NCI-H2107 treated with DMSO at 0.1 percent for 48 hours (cell line): ENCODE measurements at regions not wholly inside any gene's neighbourhood (a gene's known extent, or its start where the extent isn't known, plus 50 kb on each side); places are given as distances from the start of the nearest gene placed in this dataset.

Experiments
- DNase-seq: peaks from one replicate; lab custom pipeline; 2025; ENCODE audit not compliant: unreplicated experiment; lab: John Stamatoyannopoulos, UW

GRCh38 chr16:52896478-52897164, 156.1 kb downstream of the CHD9NB start:
- no peak for DNase-seq

GRCh38 chr16:52874042-52874441, 178.7 kb downstream of the CHD9NB start:
- DNase-seq = no peak

- no peak for DNase-seq
Observed at GRCh38 chr16:52872731-52873130, 180.0 kb downstream of the CHD9NB start.

GRCh38 chr16:52871481-52871880, 181.2 kb downstream of the CHD9NB start:
- no peak for DNase-seq

- no peak for DNase-seq
Observed at GRCh38 chr16:52869243-52869642, 183.5 kb downstream of the CHD9NB start.

- no peak for DNase-seq
Observed at GRCh38 chr16:52863000-52863399, 189.7 kb downstream of the CHD9NB start.

GRCh38 chr16:52861614-52862022, 191.1 kb downstream of the CHD9NB start:
- DNase-seq = peak; percentile 62

GRCh38 chr16:52855463-52855862, 197.2 kb downstream of the CHD9NB start:
- DNase-seq = no peak

- DNase-seq = no peak
Observed at GRCh38 chr16:52852978-52853377, 199.7 kb downstream of the CHD9NB start.

- DNase-seq = no peak
Observed at GRCh38 chr16:52851211-52851740, 201.4 kb downstream of the CHD9NB start.

GRCh38 chr16:52843381-52843780, 209.3 kb downstream of the CHD9NB start:
- no peak for DNase-seq

- DNase-seq = no peak
Observed at GRCh38 chr16:52837251-52837650, 215.4 kb downstream of the CHD9NB start.

GRCh38 chr16:52834736-52835465, 217.8 kb downstream of the CHD9NB start:
- DNase-seq = no peak

GRCh38 chr16:52832771-52833170, 219.9 kb downstream of the CHD9NB start:
- DNase-seq = no peak

GRCh38 chr16:52827456-52827855, 225.2 kb downstream of the CHD9NB start:
- DNase-seq = no peak

GRCh38 chr16:52825892-52826291, 226.8 kb downstream of the CHD9NB start:
- DNase-seq = peak; percentile 11

GRCh38 chr16:52819808-52820207, 232.9 kb downstream of the CHD9NB start:
- no peak for DNase-seq

GRCh38 chr16:52819405-52819804, 233.3 kb downstream of the CHD9NB start:
- no peak for DNase-seq

- DNase-seq = no peak
Observed at GRCh38 chr16:52817696-52818095, 235.0 kb downstream of the CHD9NB start.

- DNase-seq = no peak
Observed at GRCh38 chr16:52816993-52817392, 235.7 kb downstream of the CHD9NB start.

GRCh38 chr16:52812678-52813556, 239.8 kb downstream of the CHD9NB start:
- DNase-seq = no peak
